Urothelium cell line (cell line): ENCODE measurements at regions not wholly inside any gene's neighbourhood (a gene's known extent, or its start where the extent isn't known, plus 50 kb on each side); places are given as distances from the start of the nearest gene placed in this dataset.
A peak's percentile ranks its signal among the peaks of the same experiment; 100 is the strongest.
"Not testable (repeated sequence)": the region's sequence is repeated elsewhere in the genome, so short reads cannot be mapped to it uniquely, and the experiment has no call there.

Experiments
- DNase-seq: peaks from one replicate; pipeline ENCODE4 v3.0.0; 2011; ENCODE audit warnings: low spot score, mixed read lengths
- FAIRE-seq: peaks from 2 replicates; lab custom pipeline; 2011; peaks lifted over from hg19 to GRCh38; lab: Jason Lieb, UNC

DNA sequence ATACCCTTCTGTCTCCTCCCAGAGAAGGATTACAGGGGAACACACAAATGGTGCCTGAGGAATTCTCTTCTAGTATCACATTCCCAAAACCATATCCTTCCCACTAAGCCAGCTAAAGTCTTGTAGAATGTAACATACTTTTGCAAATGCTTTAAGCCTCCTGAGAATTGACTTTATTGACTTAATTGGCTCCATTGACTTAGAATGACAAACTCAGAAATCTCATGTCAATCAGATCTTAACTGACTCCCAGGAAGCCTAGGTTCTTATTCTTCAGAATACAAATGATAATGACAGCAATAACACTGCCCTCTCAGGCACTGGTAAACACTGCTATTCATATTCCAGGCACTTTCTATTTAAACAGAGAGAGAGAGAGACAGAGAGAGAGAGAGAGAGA lies 356.9 kb upstream of the PRKCQ start:
- DNase-seq (no peak), FAIRE-seq (no peak)

DNA sequence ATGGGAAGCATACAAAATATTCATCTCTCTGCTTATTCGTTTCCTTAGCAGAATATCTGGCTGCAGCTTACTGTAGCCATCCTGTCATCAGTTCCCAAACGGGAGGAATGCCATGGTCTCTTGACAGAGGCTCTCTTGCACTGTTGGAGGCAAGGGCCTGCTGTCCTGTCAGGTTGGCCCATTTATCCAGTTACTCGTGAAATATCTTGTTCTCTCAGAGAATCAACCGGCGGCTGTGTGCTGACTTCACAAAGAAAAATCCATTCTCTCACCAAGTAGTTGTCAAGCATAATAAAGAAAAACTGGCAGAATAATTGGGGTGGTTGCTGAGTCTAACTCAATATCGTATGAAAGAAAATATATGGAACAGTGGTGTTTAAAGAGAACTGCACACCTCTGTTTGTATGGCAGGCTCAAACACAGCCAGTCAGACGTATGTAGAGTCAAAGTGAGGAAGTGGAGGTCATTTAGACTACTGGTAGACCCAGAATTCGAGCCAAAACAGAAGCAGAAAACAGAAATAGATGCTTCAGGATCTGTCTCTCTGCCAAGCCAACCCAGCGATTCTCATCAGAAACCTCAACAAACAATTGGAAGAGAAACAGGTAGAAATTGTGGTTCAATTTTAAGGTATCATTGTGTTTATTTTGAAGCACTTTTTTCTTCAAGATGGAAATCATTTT lies 349.2 kb upstream of the PRKCQ start:
- no peak for FAIRE-seq
- no peak for DNase-seq

DNA sequence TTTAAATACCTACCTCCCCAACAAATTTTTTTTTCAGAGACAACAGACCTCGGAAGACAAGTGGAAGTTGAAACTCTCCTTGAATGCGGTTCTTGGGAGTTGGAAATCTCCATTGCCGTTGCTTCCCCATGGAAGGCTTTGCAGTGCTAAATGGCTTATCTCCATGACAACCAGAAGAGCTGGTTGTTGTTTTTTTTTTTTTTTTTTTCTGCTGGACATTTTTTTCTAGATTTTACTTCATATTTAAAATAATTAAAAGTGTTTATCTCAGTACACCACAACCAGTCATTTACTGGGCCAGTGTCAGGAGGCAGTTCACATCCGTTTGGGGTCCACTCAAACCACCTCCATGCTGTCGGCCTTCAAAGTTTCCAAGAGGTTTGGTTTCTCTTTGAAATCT lies 348.5 kb upstream of the PRKCQ start:
- FAIRE-seq (no peak), DNase-seq (no peak)

DNA sequence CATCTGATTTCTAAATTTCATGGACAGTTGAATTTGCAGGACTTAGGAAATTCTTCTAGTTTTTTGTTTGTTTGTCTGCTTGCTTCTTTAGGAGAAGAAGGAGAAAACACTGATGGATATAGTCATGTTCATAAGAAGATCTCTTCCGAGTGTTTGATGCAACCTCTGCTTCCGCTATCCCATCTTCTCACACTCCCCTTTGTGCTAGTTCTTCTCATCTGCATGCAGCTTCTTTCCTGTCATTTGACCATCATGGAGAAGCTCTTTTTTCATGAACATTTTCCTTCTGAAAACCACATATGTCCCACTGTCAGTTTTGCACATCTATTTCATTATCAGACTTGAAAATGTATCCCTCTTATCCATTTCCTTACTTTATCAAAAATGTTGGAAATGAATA lies 346.9 kb upstream of the PRKCQ start:
- DNase-seq (no peak), FAIRE-seq (no peak)

DNA sequence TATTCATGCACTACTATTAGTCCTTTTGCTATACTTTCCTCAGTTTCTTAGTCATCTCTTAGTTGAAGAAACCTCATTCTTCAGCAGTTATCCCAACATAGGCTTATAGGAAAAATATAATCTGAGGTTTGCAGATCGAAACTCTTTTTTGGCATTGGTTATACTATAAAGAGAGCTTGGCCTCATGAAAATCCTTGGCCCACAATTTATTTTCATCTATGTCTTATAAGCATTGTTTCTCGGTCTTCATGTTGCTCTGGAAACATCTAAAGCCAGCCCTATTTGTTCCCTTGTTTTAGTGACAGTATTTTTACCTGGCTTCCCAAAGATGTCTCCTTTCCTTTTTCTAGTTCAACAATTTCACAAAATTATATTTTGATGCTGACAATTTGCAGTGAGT lies 345.1 kb upstream of the PRKCQ start:
- no peak for DNase-seq
- FAIRE-seq: no peak

DNA sequence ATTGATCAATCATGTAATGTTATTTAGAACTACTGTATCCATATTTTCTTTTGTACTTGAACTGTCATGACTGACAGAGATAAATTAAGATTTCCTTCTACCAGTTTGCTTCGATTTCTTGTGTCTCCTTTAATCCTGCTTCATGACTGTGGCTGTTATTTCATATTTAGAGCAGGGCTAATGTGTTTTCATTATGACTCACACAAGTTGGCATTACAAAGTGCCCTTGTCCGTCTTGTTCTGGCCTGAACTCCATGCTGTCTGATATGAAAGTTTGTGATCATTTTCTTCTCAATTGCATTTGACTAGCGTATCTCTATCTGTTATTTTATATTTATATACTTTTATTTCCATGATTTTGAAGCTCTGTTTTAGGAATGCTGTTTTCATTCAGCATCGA lies 344.1 kb upstream of the PRKCQ start:
- DNase-seq: peak; percentile 46
- FAIRE-seq: no peak

DNA sequence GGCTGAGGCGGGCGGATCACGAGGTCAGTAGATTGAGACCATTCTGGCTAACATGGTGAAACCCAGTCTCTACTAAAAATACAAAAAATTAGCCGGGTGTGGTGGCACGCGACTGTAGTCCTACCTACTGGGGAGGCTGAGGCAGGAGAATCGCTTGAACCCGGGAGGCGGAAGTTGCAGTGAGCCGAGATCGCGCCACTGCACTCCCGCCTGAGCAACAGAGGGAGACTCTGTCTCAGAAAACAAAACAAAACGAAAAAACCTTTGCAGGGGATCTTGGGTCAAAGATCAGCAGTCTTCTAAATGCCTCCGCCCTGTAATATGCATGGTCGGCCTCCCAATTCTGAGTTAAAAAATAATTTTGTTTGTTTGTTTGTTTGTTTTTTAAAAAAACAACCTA lies 340.9 kb upstream of the PRKCQ start:
- not testable (repeated sequence) for FAIRE-seq, DNase-seq

DNA sequence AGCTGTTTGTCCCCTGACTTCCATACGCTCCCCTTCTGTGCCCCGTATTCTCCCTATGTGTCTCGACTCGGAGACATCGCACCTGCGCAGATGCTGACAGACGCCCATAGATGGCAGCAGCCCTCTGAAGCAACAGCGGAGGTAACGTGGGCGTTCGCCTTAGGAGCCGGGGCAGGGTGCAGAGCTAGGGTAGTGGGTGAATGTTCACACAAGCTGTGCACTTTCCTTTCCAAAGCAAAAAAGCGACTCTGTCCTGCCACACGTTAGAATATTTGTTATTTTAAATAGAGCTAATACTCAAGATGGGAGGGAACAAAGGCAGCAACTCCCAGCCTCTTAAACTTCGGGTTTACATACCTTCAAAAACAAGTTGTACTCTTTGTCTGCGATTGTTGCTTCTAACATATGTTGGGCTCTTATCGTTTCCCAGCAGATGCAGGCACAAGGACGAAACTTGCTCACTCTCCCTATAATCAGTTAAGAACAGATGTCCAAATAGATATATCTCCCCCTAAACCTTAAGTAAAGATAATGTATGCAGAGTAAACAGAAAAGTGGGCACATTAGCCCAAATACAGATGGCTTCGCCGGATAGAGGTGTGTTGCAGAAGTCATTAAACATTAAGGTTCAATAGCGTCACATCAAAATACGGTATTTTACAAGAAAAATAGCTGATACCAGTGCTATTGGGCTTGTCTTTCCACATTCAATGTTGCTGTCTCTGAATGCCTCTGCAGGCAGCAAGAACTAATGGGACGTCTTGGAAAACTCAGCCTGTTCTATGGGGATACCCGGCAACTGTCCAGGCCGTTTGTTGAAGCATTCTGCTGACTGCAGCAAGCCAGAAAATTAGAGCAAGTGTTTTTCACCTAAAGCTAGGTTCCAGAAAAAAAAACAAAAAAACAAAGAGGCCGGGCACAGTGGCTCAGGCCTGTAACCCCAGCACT lies 340.3 kb upstream of the PRKCQ start:
- FAIRE-seq (no peak), DNase-seq (peak; percentile 75)

DNA sequence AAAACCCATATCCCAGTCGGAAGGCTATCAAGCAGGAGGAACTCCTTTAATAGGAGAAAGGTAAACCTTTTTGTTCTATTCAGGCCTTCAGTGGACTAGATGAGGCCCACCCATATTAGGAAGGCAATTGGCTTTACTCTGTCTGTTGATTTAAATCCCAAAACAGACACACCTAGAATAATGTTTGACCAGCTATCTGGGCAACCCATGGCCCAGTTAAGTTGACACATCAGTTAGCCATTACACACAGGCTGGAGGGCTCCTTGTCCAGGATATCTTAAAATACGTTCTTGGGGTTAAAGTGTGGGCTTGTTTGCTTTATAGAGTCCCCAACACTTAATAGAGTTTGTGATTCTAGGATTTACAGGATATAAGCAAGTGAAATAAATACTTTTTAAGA lies 339.0 kb upstream of the PRKCQ start:
- FAIRE-seq (no peak), DNase-seq (no peak)

DNA sequence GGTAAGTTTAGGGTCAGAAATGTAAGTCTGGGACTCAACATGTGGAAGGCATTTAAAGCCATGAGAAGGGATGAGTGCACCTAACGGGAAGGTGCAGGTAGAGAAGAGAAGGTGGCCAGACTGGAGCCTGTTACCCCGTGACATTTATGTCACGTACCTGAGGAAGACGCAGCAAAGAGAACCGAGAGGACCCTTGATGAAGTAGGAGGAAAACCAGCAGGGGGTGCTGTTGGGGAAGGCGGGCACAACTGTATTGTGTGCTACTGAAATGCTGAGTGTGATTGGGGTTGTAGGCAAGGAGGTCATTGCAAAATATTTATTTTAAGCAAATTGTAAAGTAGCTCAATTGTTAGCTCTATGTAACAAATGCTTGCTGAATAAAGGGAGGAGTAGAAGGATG lies 338.2 kb upstream of the PRKCQ start:
- peak; percentile 18 for DNase-seq
- no peak for FAIRE-seq

DNA sequence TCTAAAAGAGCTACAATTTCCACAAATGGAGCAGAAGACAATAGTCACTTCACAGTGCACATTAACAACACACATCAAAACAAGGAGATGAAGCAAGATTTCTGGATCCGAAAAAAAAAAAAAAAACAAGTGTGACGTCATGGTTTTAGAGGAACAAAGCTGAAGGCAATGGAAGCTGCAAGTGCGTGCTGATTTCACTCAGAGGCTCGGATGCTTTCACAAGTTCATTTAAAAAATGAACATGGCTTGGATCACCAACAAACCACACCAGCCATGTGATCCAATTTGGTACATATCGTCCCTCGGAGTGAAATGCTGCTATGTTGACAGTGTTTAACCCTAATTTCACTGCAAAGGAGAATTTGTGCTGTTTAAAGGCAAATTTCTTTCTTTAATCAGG lies 337.0 kb upstream of the PRKCQ start:
- no peak for DNase-seq
- FAIRE-seq: no peak

DNA sequence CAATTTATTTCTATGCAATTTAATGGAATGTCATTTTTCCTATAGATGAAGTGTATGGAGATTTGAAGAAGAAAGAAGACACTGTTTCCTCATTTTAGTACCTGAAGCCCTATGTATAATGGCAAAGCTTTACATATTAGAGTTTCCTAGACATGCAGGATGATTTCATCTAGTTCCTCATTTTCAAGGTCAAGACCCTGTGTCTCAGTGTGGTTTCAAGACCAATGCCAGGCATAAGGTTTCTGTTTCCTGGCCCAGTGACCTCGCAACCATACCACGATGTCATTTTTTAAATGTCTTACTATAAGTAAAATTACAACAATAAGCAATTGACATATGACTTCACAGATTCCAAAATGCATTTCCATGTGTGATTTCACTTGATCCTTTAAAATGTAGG lies 336.5 kb upstream of the PRKCQ start:
- DNase-seq (no peak), FAIRE-seq (no peak)

DNA sequence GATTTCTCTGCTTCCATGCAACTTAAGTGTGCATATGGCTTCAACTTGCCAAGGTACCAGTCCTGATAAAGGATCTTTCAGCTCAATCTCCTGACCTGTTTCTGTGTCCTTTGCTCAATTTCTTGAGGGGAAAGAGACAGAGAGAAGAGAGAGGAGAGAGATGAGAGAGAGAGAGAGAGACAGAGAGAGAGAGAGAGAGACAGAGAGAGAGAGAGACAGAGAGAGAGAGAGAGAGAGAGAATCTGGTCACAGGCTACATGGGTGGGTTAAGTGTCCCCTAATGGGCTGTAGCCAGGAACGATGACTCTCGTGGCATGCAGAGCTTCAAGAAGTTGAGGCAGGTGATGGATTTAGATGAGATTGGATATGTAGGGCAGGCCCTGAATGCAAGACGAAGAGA lies 335.2 kb upstream of the PRKCQ start:
- DNase-seq (no peak), FAIRE-seq (no peak)

DNA sequence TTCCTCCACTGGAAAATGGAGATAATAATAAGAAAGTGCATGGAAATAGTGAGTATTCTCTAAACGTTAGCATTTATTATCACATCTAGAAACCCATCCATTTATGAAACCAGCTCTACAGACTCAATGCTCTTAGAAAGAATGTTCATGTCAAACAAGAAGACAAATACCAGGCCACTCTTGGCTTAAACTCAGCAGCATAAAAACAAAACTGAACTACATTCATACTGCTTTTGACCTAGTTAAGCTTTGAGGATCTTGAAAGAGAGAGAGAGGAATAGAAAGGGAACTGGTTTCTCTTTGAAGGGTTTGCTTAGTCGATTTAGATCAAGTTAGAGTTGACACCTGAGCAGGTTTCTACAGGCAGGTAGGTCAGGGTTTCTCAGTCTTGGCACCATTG lies 332.9 kb upstream of the PRKCQ start:
- FAIRE-seq: no peak

DNA sequence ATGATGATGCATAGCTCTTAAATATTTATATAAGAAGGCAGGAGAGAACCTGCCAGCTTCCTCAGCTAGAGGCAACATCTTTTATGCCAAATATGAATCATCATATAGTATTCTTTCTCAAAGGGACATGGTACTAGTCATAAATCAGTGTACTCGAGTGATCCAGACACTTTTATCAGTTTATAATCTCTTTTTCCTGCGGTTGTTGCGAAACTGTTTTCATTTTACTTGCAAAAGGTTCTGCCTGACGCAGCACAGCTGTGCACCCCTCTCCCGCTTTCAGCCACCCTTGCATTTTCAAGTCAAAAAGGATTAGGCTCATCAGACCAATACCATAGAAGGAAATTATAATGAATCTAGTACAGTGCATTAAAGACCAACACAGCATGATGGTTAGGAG lies 332.3 kb upstream of the PRKCQ start:
- FAIRE-seq (no peak), DNase-seq (no peak)

More for the DNA sequence above, 332.9 kb upstream of the PRKCQ start:
- DNase-seq: no peak

DNA sequence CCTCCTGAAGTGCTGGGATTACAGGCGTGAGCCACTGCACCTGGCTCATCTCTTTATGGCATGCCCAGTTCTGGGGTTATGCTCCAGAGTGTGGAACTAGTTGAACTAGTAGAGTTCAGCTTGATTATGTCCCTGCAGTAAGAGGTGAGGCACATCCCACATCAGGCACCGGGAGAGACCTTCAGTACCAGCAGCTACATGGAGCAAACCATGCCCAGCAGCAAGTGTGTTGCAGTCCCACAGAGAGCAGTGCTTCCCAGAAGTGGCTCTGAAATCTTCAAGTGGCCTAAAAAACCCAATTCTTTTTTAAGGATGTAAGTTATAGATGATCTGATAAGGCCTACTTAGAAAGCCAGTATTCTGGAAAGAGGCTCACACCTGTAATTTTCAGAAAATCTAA lies 331.9 kb upstream of the PRKCQ start:
- DNase-seq: no peak
- no peak for FAIRE-seq

DNA sequence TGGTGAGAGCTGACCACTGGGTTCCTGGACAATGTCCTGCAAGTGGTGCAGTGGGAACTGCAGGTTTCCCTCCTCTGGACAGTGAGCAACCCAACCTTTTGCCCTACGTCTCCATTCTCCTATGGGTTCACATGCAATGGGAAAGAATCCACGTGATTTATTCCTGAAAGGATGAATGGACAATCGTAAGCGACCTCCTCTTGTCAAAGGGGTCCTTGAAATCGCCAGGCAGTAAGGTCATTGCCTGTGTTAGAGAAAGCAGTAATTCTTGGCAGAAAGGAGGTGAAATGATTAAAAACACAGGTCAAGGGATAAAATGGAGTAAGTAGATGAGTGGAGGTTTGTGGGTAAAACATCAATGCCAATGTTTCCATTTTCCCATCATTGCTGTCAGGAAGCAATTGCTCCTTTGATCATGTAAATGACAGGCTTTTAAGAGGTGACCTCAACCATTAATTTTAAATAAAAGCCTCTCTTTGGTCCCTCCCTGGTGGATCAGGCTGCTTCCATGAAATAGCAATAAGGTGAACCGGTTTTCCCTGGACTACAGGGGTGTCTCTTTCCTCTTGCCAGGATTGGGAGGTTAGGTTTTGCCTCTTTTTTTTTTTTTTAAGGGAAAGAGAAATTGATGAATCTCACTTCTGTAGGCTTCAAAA lies 330.0 kb upstream of the PRKCQ start:
- no peak for FAIRE-seq
- no peak for DNase-seq

DNA sequence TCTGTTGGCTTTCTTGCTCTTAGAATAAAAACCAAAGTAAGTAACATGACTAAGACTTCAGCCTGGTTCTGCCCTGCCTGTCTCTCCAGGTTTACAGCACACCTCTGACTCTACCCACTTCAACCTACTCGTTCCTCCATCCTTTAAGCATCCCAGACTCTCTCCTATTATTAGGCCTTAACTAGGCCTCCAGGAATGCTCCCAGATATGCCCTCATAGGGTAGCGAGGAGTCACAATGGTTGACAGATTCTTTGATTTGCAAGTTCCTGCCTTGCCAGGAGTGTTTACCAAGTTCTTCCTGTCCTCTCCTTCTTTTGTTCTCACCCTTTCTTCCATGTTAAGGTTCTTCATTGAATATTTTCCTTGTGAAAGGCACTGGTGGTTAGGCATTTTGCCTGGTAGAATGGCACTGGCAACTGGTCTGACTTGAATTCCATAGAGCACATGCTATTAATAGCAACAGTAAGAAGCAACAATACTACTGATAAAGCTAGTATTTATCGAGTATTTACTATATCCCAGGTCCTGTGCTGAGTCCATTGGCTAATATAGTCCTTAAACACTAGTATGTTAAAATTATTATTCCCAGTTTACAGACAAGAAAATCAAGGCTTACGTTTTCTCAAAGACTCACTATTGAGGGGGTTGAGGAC lies 327.9 kb upstream of the PRKCQ start:
- FAIRE-seq: no peak
- no peak for DNase-seq

DNA sequence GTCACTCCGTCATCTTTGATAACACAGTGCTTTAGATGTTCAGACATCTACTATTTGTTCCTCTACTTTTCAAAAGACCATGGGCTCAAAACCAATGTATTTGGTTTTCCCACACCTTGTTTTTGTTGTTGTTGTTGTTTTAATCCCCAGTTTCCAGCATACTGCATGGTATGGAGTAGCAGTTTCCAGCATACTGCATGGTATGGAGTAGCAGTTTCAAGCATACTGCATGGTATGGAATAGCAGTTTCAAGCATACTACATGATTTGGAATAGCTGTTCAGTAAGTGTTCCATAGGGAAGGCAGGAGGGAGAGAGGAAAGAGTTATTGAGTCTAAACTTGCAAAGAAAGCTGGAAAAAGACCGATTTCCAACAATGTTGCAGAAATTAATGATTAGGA lies 314.3 kb upstream of the PRKCQ start:
- no peak for DNase-seq
- FAIRE-seq: peak; percentile 88

DNA sequence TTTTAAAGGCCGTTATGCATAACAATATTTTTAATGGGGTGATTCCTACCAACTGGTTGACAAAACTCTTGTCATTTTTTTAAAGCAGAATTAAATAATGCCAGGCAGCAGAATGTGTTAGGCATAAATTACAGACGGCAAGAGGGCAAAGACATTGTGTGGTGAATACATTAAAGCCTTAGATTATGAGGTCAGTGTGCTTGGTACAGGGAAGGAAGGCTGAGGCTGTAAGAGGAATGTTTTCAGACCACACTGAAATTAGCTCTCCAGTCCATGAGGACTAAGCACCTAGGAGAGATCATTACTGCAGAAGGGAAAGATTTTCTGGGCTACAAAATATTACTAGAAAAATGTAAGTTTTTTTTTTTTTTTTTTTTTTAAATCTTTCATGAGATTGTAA lies 312.8 kb upstream of the PRKCQ start:
- FAIRE-seq (no peak), DNase-seq (no peak)

DNA sequence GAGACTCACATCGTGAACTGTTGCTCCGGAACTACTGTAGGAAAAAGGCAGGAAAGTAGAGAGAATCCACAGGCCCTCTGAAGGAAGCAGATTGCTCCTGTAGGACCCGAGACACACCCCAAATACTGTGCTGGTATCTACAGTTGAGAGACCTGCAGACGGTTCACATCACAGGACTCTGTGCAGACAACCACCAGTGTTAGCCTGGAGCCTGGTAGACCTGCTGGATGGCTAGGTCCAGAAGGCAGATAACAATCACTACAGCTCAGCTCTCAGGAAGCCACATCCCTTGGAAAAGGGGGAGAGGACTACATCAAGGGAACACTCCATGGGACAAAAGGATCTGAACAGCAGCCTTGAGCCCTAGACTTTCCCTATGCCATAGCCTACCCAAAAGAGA lies 311.8 kb upstream of the PRKCQ start:
- DNase-seq (no peak), FAIRE-seq (no peak)
